Kidney glomerular epithelial cell (primary cell): ENCODE measurements at regions not wholly inside any gene's neighbourhood (a gene's known extent, or its start where the extent isn't known, plus 50 kb on each side); places are given as distances from the start of the nearest gene placed in this dataset.
"Not testable (repeated sequence)": the region's sequence is repeated elsewhere in the genome, so short reads cannot be mapped to it uniquely, and the experiment has no call there.

ENCODE experiments used
- DNase-seq: peaks from one replicate; lab custom pipeline; 2025; lab: John Stamatoyannopoulos, UW

GRCh38 chr7:81226234-81226633 lies 307.4 kb upstream of the SEMA3C start:
- DNase-seq, result no peak

GRCh38 chr7:81222692-81223091 lies 303.8 kb upstream of the SEMA3C start:
- not testable (repeated sequence) for DNase-seq

GRCh38 chr7:81221527-81222217 lies 302.8 kb upstream of the SEMA3C start:
- DNase-seq, result no peak

- no peak for DNase-seq
These were observed 299.7 kb upstream of the SEMA3C start for GRCh38 chr7:81218480-81219106.

- no peak for DNase-seq
These were observed 294.5 kb upstream of the SEMA3C start for GRCh38 chr7:81213394-81213793.

GRCh38 chr7:81211934-81212320 lies 293.1 kb upstream of the SEMA3C start:
- DNase-seq, result no peak

GRCh38 chr7:81211204-81211933 lies 292.5 kb upstream of the SEMA3C start:
- no peak for DNase-seq

- no peak for DNase-seq
These were observed 291.6 kb upstream of the SEMA3C start for GRCh38 chr7:81210137-81211064.

GRCh38 chr7:81209059-81209458 lies 290.2 kb upstream of the SEMA3C start:
- DNase-seq, result no peak

GRCh38 chr7:81207801-81208200 lies 288.9 kb upstream of the SEMA3C start:
- DNase-seq, result no peak

GRCh38 chr7:81206667-81207360 lies 288.0 kb upstream of the SEMA3C start:
- DNase-seq, result no peak

- no peak for DNase-seq
These were observed 287.4 kb upstream of the SEMA3C start for GRCh38 chr7:81206217-81206616.

GRCh38 chr7:81201188-81201587 lies 282.3 kb upstream of the SEMA3C start:
- DNase-seq, result no peak

GRCh38 chr7:81198766-81199165 lies 279.9 kb upstream of the SEMA3C start:
- DNase-seq, result no peak

GRCh38 chr7:81197266-81197665 lies 278.4 kb upstream of the SEMA3C start:
- DNase-seq, result no peak

GRCh38 chr7:81195033-81195432 lies 276.2 kb upstream of the SEMA3C start:
- DNase-seq, result no peak

GRCh38 chr7:81190997-81191768 lies 272.3 kb upstream of the SEMA3C start:
- peak; percentile 73 for DNase-seq

GRCh38 chr7:81187753-81188152 lies 268.9 kb upstream of the SEMA3C start:
- no peak for DNase-seq

- no peak for DNase-seq
These were observed 267.8 kb upstream of the SEMA3C start for GRCh38 chr7:81186691-81187090.

GRCh38 chr7:81185072-81185471 lies 266.2 kb upstream of the SEMA3C start:
- DNase-seq, result no peak

- DNase-seq, result no peak
These were observed 264.5 kb upstream of the SEMA3C start for GRCh38 chr7:81183326-81183725.
